ENCODE measurements at regions not wholly inside any gene's neighbourhood (a gene's known extent, or its start where the extent isn't known, plus 50 kb on each side); places are given as distances from the start of the nearest gene placed in this dataset.

DNA sequence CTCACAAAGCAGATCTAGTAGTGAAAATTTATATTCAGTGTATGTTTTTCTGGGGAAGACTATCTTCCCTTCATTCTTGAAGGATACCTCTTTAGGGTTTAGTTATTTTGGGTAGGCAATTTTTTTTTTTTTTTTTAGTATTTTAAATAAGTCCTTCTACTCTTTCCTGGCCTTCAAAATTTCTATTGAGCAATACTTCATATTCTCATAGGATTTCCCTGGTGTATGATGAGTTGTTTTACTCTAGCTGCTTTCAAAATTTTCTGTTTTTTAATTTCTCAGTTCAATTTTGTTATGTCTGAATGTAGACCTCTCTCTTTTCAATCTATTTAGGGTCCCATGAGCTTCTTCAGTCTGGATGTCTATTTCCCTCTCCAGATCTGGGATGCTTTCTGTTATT lies 74.3 kb upstream of the PLSCR4 start:
- Mint-ChIP-seq H3K27ac (no peak overlapping the region), H3K9me3 (peaks cover 0 to 5% of the 10 kb centered on the region in 2 experiments; a peak in 1 of 5 replicates), H3K36me3 (ENCODE audit: insufficient read depth in 1 of 3, low read depth in 3 of 3) (peaks cover 0 to 1% (median 0%) of the 10 kb centered on the region in 3 experiments; a peak in 1 of 7 replicates), H3K4me3 (no peak overlapping the region), H3K4me1 (no peaks in the 10 kb centered on the region), H3K27me3 (ENCODE audit: low read depth) (no peaks in the 10 kb centered on the region)
- Histone ChIP-seq H3K27me3 (ENCODE audit: insufficient read depth, low read length) (no peaks in the 10 kb centered on the region), H3K56ac (ENCODE audit: insufficient read length, low read depth, low read length) (no peak overlapping the region), H2BK5ac (ENCODE audit: insufficient read length, low read length) (no peak overlapping the region), H2BK120ac (ENCODE audit: low read depth, low read length, poor library complexity, severe bottlenecking) (no peak overlapping the region), H2AK5ac (ENCODE audit: insufficient read length, low read length) (no peak overlapping the region), H2BK15ac (ENCODE audit: low read depth, low read length) (no peak overlapping the region), H2BK20ac (ENCODE audit: low read depth, low read length, poor library complexity, severe bottlenecking) (no peak overlapping the region), H3K14ac (ENCODE audit: insufficient read depth, low read length) (no peak overlapping the region), H3K4ac (ENCODE audit: low read depth, low read length) (no peak overlapping the region), H3K23me2 (ENCODE audit: insufficient read length, low read depth, low read length, poor library complexity, severe bottlenecking) (no peaks in the 10 kb centered on the region), H3K4me1 (ENCODE audit: insufficient read depth, low read length) (no peaks in the 10 kb centered on the region), H2AFZ (ENCODE audit: low read length) (no peak overlapping the region), H4K20me1 (ENCODE audit: control insufficient read depth, insufficient read depth, insufficient read length) (no peaks in the 10 kb centered on the region), H2BK12ac (ENCODE audit: insufficient read length, low read depth, low read length) (no peak overlapping the region), H3K18ac (ENCODE audit: insufficient read length, low read depth, low read length) (no peak overlapping the region), H4K8ac (replicated peaks; ENCODE audit: insufficient read length, low read depth, low read length) (no peak overlapping the region), H3K9ac (ENCODE audit: extremely low read depth, insufficient read length, low read length) (no peak overlapping the region), H4K91ac (ENCODE audit: insufficient read length, low read depth, low read length) (no peak overlapping the region), H3K4me2 (ENCODE audit: insufficient read depth, insufficient read length, low read length) (no peak overlapping the region), H3K9me3 (ENCODE audit: control insufficient read depth, low read depth, low read length) (no peaks in the 10 kb centered on the region), H3K79me1 (ENCODE audit: insufficient read depth, low read depth, low read length, poor library complexity, severe bottlenecking) (no peaks in the 10 kb centered on the region), H3T11ph (ENCODE audit: low read length) (no peak overlapping the region), H3K23ac (ENCODE audit: insufficient read length, low read depth, low read length) (no peak overlapping the region), H3K27ac (ENCODE audit: insufficient read length, low read depth, low read length) (no peak overlapping the region), H3K79me2 (ENCODE audit: insufficient read depth, low read length) (no peaks in the 10 kb centered on the region), H4K5ac (ENCODE audit: insufficient read length, low read depth, low read length) (no peak overlapping the region)
- DNase-seq, result no peak
- TF ChIP-seq, protein P1, sequence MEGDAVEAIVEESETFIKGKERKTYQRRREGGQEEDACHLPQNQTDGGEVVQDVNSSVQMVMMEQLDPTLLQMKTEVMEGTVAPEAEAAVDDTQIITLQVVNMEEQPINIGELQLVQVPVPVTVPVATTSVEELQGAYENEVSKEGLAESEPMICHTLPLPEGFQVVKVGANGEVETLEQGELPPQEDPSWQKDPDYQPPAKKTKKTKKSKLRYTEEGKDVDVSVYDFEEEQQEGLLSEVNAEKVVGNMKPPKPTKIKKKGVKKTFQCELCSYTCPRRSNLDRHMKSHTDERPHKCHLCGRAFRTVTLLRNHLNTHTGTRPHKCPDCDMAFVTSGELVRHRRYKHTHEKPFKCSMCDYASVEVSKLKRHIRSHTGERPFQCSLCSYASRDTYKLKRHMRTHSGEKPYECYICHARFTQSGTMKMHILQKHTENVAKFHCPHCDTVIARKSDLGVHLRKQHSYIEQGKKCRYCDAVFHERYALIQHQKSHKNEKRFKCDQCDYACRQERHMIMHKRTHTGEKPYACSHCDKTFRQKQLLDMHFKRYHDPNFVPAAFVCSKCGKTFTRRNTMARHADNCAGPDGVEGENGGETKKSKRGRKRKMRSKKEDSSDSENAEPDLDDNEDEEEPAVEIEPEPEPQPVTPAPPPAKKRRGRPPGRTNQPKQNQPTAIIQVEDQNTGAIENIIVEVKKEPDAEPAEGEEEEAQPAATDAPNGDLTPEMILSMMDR (conservative IDR thresholded peaks at IDR 0.05), result no peak

Data from H9 (cell line).